GM12878 (cell line): ENCODE measurements at regions not wholly inside any gene's neighbourhood (a gene's known extent, or its start where the extent isn't known, plus 50 kb on each side); places are given as distances from the start of the nearest gene placed in this dataset.

ENCODE experiments used
- HDGF ChIP-seq: fragments of 450-650 bp; IDR thresholded peaks from 2 replicates; pipeline ENCODE4 v1.6.1; 2016; ENCODE audit warnings: antibody characterized with exemption
- NR2C2 ChIP-seq: IDR thresholded peaks from 2 replicates; pipeline ENCODE4 v1.6.1; 2011; ENCODE audit warnings: borderline replicate concordance, low read depth; ENCODE audit not compliant: control insufficient read depth, insufficient read length
- NR2F1 ChIP-seq: fragments of 450-650 bp; conservative IDR thresholded peaks from 2 replicates; pipeline ENCODE4 v1.6.1; 2017; ENCODE audit warnings: mild to moderate bottlenecking
- POLR2AphosphoS2 ChIP-seq: IDR thresholded peaks from 2 replicates; pipeline ENCODE4 v1.6.1; 2011; ENCODE audit warnings: low read depth, mild to moderate bottlenecking, low read length, improper control_type of control experiment, moderate library complexity
- RFX5 ChIP-seq: IDR thresholded peaks from 2 replicates; pipeline ENCODE4 v1.6.1; 2011; ENCODE audit warnings: low read depth, low read length, improper control_type of control experiment
- USF1 ChIP-seq: IDR thresholded peaks from 2 replicates; pipeline ENCODE4 v1.6.1; 2011; ENCODE audit warnings: borderline replicate concordance, low read depth, mild to moderate bottlenecking, moderate library complexity, mixed read lengths, low read length; ENCODE audit not compliant: insufficient read depth; ENCODE audit errors: extremely low read length
- ZNF24 ChIP-seq: fragments of 450-650 bp; IDR thresholded peaks from 2 replicates; pipeline ENCODE4 v1.6.1; 2017; ENCODE audit warnings: antibody characterized with exemption, mild to moderate bottlenecking
- TF ChIP-seq, protein P1 (sequence below): IDR thresholded peaks from 2 replicates; pipeline ENCODE4 v1.6.1; 2012; ENCODE audit warnings: low read depth, low read length, improper control_type of control experiment
- TF ChIP-seq, protein P2 (sequence below): fragments of 450-650 bp; IDR thresholded peaks from 2 replicates; pipeline ENCODE4 v1.6.1; 2016; ENCODE audit warnings: mild to moderate bottlenecking, moderate library complexity, borderline replicate concordance
- TF ChIP-seq, protein P3 (sequence below): fragments of 450-650 bp; IDR thresholded peaks from 2 replicates; pipeline ENCODE4 v1.6.1; 2017; ENCODE audit warnings: borderline replicate concordance
- TF ChIP-seq, protein P4 (sequence below): IDR thresholded peaks from 2 replicates; pipeline ENCODE4 v1.6.1; 2011; ENCODE audit warnings: borderline replicate concordance, low read depth, mild to moderate bottlenecking, moderate library complexity, low read length; ENCODE audit not compliant: insufficient read depth, poor library complexity, severe bottlenecking

GRCh38 chr13:77832339-77833100 is 86.1 kb downstream of the EDNRB start (continued):
- TF ChIP-seq USF1 (no peak), NR2C2 (no peak), HDGF (no peak), RFX5 (no peak), NR2F1 (no peak), ZNF24 (no peak), POLR2AphosphoS2 (no peak)
- TF ChIP-seq, protein P1, sequence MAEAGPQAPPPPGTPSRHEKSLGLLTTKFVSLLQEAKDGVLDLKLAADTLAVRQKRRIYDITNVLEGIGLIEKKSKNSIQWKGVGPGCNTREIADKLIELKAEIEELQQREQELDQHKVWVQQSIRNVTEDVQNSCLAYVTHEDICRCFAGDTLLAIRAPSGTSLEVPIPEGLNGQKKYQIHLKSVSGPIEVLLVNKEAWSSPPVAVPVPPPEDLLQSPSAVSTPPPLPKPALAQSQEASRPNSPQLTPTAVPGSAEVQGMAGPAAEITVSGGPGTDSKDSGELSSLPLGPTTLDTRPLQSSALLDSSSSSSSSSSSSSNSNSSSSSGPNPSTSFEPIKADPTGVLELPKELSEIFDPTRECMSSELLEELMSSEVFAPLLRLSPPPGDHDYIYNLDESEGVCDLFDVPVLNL, result no peak
- TF ChIP-seq, protein P2, sequence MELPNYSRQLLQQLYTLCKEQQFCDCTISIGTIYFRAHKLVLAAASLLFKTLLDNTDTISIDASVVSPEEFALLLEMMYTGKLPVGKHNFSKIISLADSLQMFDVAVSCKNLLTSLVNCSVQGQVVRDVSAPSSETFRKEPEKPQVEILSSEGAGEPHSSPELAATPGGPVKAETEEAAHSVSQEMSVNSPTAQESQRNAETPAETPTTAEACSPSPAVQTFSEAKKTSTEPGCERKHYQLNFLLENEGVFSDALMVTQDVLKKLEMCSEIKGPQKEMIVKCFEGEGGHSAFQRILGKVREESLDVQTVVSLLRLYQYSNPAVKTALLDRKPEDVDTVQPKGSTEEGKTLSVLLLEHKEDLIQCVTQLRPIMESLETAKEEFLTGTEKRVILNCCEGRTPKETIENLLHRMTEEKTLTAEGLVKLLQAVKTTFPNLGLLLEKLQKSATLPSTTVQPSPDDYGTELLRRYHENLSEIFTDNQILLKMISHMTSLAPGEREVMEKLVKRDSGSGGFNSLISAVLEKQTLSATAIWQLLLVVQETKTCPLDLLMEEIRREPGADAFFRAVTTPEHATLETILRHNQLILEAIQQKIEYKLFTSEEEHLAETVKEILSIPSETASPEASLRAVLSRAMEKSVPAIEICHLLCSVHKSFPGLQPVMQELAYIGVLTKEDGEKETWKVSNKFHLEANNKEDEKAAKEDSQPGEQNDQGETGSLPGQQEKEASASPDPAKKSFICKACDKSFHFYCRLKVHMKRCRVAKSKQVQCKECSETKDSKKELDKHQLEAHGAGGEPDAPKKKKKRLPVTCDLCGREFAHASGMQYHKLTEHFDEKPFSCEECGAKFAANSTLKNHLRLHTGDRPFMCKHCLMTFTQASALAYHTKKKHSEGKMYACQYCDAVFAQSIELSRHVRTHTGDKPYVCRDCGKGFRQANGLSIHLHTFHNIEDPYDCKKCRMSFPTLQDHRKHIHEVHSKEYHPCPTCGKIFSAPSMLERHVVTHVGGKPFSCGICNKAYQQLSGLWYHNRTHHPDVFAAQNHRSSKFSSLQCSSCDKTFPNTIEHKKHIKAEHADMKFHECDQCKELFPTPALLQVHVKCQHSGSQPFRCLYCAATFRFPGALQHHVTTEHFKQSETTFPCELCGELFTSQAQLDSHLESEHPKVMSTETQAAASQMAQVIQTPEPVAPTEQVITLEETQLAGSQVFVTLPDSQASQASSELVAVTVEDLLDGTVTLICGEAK, result no peak
- TF ChIP-seq, protein P3, sequence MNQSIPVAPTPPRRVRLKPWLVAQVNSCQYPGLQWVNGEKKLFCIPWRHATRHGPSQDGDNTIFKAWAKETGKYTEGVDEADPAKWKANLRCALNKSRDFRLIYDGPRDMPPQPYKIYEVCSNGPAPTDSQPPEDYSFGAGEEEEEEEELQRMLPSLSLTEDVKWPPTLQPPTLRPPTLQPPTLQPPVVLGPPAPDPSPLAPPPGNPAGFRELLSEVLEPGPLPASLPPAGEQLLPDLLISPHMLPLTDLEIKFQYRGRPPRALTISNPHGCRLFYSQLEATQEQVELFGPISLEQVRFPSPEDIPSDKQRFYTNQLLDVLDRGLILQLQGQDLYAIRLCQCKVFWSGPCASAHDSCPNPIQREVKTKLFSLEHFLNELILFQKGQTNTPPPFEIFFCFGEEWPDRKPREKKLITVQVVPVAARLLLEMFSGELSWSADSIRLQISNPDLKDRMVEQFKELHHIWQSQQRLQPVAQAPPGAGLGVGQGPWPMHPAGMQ, result no peak
- TF ChIP-seq, protein P4, sequence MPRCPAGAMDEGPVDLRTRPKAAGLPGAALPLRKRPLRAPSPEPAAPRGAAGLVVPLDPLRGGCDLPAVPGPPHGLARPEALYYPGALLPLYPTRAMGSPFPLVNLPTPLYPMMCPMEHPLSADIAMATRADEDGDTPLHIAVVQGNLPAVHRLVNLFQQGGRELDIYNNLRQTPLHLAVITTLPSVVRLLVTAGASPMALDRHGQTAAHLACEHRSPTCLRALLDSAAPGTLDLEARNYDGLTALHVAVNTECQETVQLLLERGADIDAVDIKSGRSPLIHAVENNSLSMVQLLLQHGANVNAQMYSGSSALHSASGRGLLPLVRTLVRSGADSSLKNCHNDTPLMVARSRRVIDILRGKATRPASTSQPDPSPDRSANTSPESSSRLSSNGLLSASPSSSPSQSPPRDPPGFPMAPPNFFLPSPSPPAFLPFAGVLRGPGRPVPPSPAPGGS, result no peak
